ENCODE measurements at regions not wholly inside any gene's neighbourhood (a gene's known extent, or its start where the extent isn't known, plus 50 kb on each side); places are given as distances from the start of the nearest gene placed in this dataset.

- Mint-ChIP-seq H3K9me3 (peaks cover 0 to 7% (median 4%) of the 10 kb centered on the region in 3 donors), H3K27me3 (no peaks in the 10 kb centered on the region), H3K27ac (no peak overlapping the region), H3K4me3 (no peak overlapping the region), H3K4me1 (no peaks in the 10 kb centered on the region), H3K36me3 (no peaks in the 10 kb centered on the region)
Observed at GRCh38 chr4:57446266-57446665, 336.1 kb upstream of the IGFBP7 start.

DNA sequence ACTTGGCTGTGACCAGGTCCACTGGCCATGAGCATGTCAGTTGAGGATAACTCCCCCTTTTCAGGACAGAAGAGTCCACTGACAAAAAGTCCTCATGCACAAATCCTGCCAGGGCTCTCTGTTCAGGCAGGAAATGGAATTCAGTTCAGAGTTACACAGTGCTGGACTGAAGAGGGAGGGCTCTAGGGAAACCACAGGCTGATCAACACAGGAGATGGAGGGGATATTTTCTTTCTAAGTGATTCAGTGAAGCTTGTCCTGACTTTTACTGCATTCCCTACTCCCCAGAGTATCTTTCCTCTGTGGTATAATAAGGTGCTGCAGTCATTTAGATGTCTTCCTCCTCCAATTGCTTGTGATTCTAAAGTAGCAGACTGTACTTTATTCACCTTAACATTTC lies 335.5 kb upstream of the IGFBP7 start:
- H3K4me3 Mint-ChIP-seq: no peak overlapping the region
- H3K36me3 Mint-ChIP-seq: no peaks in the 10 kb centered on the region
- H3K4me1 Mint-ChIP-seq: no peaks in the 10 kb centered on the region
- H3K9me3 Mint-ChIP-seq: peaks cover 0 to 7% (median 4%) of the 10 kb centered on the region in 3 donors
- no peaks in the 10 kb centered on the region for H3K27me3 Mint-ChIP-seq
- H3K27ac Mint-ChIP-seq: no peak overlapping the region

DNA sequence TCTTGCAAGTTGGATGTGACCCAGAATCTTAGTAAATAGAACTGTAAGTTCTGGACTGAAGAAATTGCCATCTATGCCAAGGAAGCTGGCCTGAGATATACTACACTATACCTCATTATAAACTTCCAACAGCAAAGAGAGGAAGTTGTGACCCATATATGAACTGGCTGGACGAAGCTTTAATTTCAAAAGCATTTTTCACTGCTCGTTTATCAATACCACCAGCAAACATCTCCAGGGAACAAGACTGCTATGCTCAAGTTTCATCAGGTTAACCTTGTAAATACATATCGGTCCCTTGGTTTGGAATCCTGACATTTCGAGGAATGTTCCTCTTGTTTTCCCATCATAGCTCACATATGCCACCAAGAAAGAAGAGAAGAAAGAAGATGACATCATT lies 334.5 kb upstream of the IGFBP7 start:
- H3K36me3 Mint-ChIP-seq: no peaks in the 10 kb centered on the region
- H3K4me3 Mint-ChIP-seq: no peak overlapping the region
- H3K4me1 Mint-ChIP-seq: no peaks in the 10 kb centered on the region

DNA sequence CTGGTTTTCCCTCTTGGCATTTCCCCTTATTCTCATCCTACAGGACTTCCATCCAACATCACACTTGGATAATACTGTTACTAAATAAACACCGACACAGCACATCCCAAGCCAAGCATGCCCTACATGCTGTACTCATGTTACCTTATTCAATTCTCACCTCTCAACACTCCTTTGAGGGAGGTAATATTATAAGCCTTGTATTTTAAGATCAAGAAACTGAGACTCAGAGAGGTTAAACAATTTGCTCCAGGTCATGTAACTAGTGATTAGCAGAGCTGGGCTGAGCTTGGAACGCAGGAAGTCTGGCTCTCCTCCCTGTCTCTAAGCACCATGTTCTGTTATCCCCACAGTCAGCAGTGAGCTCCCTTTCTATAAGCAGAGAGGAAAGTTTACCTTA lies 333.6 kb upstream of the IGFBP7 start:
- no peak overlapping the region for H3K4me3 Mint-ChIP-seq
- H3K4me1 Mint-ChIP-seq: no peaks in the 10 kb centered on the region
- no peaks in the 10 kb centered on the region for H3K36me3 Mint-ChIP-seq
- H3K9me3 Mint-ChIP-seq: peaks cover 0 to 7% (median 4%) of the 10 kb centered on the region in 3 donors
- no peak overlapping the region for H3K27ac Mint-ChIP-seq
- H3K27me3 Mint-ChIP-seq: no peaks in the 10 kb centered on the region

More for the DNA sequence above, 334.5 kb upstream of the IGFBP7 start:
- Mint-ChIP-seq H3K27me3 (no peaks in the 10 kb centered on the region), H3K27ac (no peak overlapping the region), H3K9me3 (peaks cover 0 to 7% (median 4%) of the 10 kb centered on the region in 3 donors)

DNA sequence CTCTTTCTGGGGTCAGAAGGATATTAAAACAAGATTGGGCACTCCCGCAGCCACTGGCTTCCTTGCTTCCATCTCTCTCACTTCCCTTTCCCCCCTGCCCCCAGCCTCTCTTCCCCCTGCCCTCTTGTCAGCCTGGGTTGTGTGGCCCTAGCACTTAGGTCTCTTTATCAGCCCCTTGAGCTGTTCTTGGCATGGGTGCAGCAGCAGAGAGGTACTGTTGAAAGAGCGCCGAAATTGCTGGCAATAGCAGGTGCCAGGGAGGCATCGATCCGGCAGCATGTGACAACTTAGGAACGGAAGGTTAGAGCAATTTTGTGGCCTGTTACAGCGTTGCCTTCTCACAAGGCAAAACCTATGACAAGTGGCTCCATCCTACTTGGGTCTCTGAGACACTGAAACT lies 333.1 kb upstream of the IGFBP7 start:
- Mint-ChIP-seq H3K4me3 (no peak overlapping the region), H3K27ac (no peak overlapping the region), H3K4me1 (no peaks in the 10 kb centered on the region), H3K27me3 (no peaks in the 10 kb centered on the region), H3K9me3 (peaks cover 0 to 5% (median 2%) of the 10 kb centered on the region in 3 donors), H3K36me3 (no peaks in the 10 kb centered on the region)

GRCh38 chr4:57442831-57443291 lies 332.7 kb upstream of the IGFBP7 start:
- Mint-ChIP-seq H3K36me3 (no peaks in the 10 kb centered on the region), H3K4me3 (no peak overlapping the region), H3K27ac (no peak overlapping the region), H3K9me3 (peaks cover 0 to 4% (median 2%) of the 10 kb centered on the region in 3 donors), H3K27me3 (no peaks in the 10 kb centered on the region), H3K4me1 (no peaks in the 10 kb centered on the region)

- H3K27ac Mint-ChIP-seq: no peak overlapping the region
- no peaks in the 10 kb centered on the region for H3K27me3 Mint-ChIP-seq
- peaks cover 0 to 2% (median 2%) of the 10 kb centered on the region in 3 donors for H3K9me3 Mint-ChIP-seq
- H3K36me3 Mint-ChIP-seq: no peaks in the 10 kb centered on the region
- no peaks in the 10 kb centered on the region for H3K4me1 Mint-ChIP-seq
- no peak overlapping the region for H3K4me3 Mint-ChIP-seq
Observed at GRCh38 chr4:57442241-57442640, 332.1 kb upstream of the IGFBP7 start.

DNA sequence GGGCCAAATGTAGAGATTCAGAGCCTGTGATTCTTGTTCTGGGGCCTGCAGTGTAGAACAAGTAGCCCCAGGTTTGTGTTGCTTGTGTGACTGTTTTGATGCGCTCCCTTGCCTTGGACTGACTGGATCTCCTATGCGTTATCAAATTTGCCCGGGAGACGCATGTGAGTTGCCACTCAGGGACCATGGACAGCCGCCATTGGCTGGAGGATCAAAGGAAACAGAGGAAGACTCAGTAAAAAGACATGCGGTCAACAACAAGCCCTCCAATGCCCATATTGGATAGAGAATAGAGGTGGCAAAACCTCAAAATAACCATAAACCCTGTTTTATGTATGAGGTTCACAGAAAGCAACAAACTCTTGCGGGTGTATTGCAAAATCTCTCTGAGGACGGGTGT lies 327.5 kb upstream of the IGFBP7 start:
- Mint-ChIP-seq H3K4me1 (peaks cover 0 to 1% (median 0%) of the 10 kb centered on the region in 3 donors), H3K4me3 (no peak overlapping the region), H3K27me3 (no peaks in the 10 kb centered on the region), H3K9me3 (peaks cover 0 to 6% (median 6%) of the 10 kb centered on the region in 3 donors), H3K36me3 (no peaks in the 10 kb centered on the region), H3K27ac (no peak overlapping the region)

GRCh38 chr4:57435300-57435699 lies 325.1 kb upstream of the IGFBP7 start:
- H3K27me3 Mint-ChIP-seq: no peaks in the 10 kb centered on the region
- no peaks in the 10 kb centered on the region for H3K36me3 Mint-ChIP-seq
- peaks cover 0 to 1% (median 0%) of the 10 kb centered on the region in 3 donors for H3K4me1 Mint-ChIP-seq
- H3K27ac Mint-ChIP-seq: no peak overlapping the region
- H3K4me3 Mint-ChIP-seq: no peak overlapping the region
- peaks cover 2 to 6% (median 6%) of the 10 kb centered on the region in 3 donors for H3K9me3 Mint-ChIP-seq

GRCh38 chr4:57430726-57431125 lies 320.5 kb upstream of the IGFBP7 start:
- no peak overlapping the region for H3K27ac Mint-ChIP-seq
- no peak overlapping the region for H3K4me3 Mint-ChIP-seq
- no peaks in the 10 kb centered on the region for H3K36me3 Mint-ChIP-seq
- peaks cover 0 to under 1% (median 0%) of the 10 kb centered on the region in 3 donors for H3K4me1 Mint-ChIP-seq
- H3K27me3 Mint-ChIP-seq: no peaks in the 10 kb centered on the region
- H3K9me3 Mint-ChIP-seq: peaks cover 0 to 4% (median 2%) of the 10 kb centered on the region in 3 donors

DNA sequence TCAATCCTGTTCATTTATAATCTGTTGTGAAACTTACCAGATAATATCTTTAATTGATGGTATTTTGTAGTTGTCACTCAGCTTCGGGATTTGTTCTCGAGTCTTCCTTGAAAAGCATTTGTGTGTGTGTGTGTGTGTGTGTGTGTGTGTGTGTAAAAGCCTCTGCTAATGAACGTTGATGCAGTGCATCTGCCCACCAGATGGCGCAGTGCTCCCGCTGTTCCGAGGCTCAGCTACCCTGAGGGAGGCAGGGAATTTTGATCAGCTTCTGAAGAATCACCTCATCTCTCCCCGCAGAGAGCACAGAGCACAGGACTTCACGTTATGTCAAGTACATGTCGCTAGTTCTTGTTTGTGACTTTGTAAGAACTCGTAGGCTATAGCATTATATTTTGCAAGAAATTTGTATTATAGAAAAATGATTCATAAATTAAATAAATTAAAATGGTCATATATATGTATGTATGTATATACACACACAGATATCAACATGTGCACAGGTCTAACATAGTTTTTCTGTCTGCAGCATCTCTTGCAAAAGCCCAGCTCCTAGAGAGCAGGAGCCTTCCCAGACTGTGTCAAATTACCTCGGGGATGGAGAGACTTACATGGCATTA lies 316.7 kb upstream of the IGFBP7 start:
- Mint-ChIP-seq H3K4me3 (no peak overlapping the region), H3K9me3 (peaks cover 0 to 5% (median 2%) of the 10 kb centered on the region in 3 donors), H3K4me1 (no peaks in the 10 kb centered on the region), H3K27me3 (no peaks in the 10 kb centered on the region), H3K36me3 (no peaks in the 10 kb centered on the region), H3K27ac (no peak overlapping the region)

- H3K27ac Mint-ChIP-seq: no peak overlapping the region
- H3K4me1 Mint-ChIP-seq: no peaks in the 10 kb centered on the region
- no peaks in the 10 kb centered on the region for H3K36me3 Mint-ChIP-seq
- no peaks in the 10 kb centered on the region for H3K27me3 Mint-ChIP-seq
- H3K9me3 Mint-ChIP-seq: peaks cover 2 to 5% (median 3%) of the 10 kb centered on the region in 3 donors
- no peak overlapping the region for H3K4me3 Mint-ChIP-seq
Observed at GRCh38 chr4:57425610-57426009, 315.4 kb upstream of the IGFBP7 start.

DNA sequence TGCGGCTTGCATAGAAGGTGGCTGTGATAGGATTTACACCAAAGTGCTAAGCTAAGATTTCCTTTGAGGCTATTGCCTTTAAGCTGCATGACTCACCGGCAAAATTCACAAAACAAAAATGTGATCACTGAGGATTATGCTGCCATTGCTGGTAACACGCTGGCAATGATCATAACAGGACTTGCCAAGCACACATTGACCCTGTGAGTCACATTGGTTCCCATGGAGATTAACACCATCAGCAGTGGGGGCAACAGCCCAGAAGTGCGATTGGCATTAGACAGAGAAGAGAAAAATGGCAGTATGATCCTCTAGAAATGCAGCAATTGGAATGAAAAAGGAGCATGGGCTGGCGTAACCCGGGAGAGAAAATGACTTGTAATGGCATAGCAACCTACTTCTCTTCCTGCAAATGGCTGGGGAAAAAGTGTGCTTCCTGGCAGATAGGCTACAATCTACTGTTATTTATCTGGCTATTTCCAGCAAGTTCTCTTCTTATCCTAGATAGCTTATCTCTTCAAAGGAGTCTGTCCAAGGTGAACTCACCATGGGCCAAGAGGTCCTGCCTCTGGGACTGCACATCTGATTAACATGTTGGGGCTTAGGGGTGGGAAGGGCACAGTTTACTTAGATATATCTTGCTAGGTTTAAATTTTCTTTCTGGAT lies 314.2 kb upstream of the IGFBP7 start:
- Mint-ChIP-seq H3K27me3 (no peaks in the 10 kb centered on the region), H3K36me3 (no peaks in the 10 kb centered on the region), H3K4me1 (no peaks in the 10 kb centered on the region), H3K9me3 (peaks cover 0 to 4% (median 3%) of the 10 kb centered on the region in 3 donors), H3K4me3 (no peak overlapping the region), H3K27ac (no peak overlapping the region)

- Mint-ChIP-seq H3K27me3 (no peaks in the 10 kb centered on the region), H3K4me1 (no peaks in the 10 kb centered on the region), H3K4me3 (no peak overlapping the region), H3K36me3 (no peaks in the 10 kb centered on the region), H3K9me3 (peaks cover 3 to 4% (median 4%) of the 10 kb centered on the region in 3 donors), H3K27ac (no peak overlapping the region)
Observed at GRCh38 chr4:57418133-57418532, 307.9 kb upstream of the IGFBP7 start.

GRCh38 chr4:57412259-57413054 lies 302.3 kb upstream of the IGFBP7 start:
- Mint-ChIP-seq H3K4me3 (no peak overlapping the region), H3K27me3 (no peaks in the 10 kb centered on the region), H3K9me3 (peaks cover 0 to 4% (median 0%) of the 10 kb centered on the region in 3 donors), H3K4me1 (no peaks in the 10 kb centered on the region), H3K36me3 (no peaks in the 10 kb centered on the region), H3K27ac (no peak overlapping the region)

Measured in IgD-negative memory B cell (primary cell).